ENCODE measurements at regions not wholly inside any gene's neighbourhood (a gene's known extent, or its start where the extent isn't known, plus 50 kb on each side); places are given as distances from the start of the nearest gene placed in this dataset.

DNA sequence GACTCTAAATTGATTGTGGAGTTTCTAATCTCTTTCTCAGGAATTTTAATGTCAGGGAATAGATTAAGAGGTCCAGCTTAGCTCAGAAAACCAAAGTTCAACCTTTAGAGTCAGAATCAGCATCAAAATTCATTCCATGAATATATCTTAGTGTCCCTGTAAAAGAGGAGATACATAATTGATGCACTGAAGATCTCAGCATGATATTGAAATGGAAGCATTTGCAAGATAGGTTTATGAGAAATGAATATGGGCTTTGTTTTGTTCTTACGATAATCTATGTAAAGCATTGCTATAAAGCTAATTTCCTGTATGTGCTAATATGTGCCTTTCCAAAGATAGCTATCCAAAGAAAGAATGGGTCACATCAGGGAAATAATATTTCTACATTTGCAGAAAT, 404.5 kb upstream of the HSF2 start:
- TF ChIP-seq ETV6 (conservative IDR thresholded peaks at IDR 0.05 in 1 of 2, IDR thresholded peaks at IDR 0.05 in 1 of 2; ENCODE audit: borderline replicate concordance in 1 of 2, low read depth in 1 of 2) (no peak), SREBF1 (IDR thresholded peaks at IDR 0.05; ENCODE audit: low read length) (no peak), EZH2 (IDR thresholded peaks at IDR 0.05; ENCODE audit: borderline replicate concordance, control insufficient read depth, low read depth, low read length) (no peak), RELA (IDR thresholded peaks at IDR 0.05; ENCODE audit: borderline replicate concordance, partially characterized antibody) (no peak), HCFC1 (IDR thresholded peaks at IDR 0.05; ENCODE audit: low read length) (no peak), GABPA (IDR thresholded peaks at IDR 0.05; ENCODE audit: low read depth) (no peak), POLR2A (IDR thresholded peaks at IDR 0.05; ENCODE audit: low read depth, low read length) (no peak)
- TF ChIP-seq, protein P1, sequence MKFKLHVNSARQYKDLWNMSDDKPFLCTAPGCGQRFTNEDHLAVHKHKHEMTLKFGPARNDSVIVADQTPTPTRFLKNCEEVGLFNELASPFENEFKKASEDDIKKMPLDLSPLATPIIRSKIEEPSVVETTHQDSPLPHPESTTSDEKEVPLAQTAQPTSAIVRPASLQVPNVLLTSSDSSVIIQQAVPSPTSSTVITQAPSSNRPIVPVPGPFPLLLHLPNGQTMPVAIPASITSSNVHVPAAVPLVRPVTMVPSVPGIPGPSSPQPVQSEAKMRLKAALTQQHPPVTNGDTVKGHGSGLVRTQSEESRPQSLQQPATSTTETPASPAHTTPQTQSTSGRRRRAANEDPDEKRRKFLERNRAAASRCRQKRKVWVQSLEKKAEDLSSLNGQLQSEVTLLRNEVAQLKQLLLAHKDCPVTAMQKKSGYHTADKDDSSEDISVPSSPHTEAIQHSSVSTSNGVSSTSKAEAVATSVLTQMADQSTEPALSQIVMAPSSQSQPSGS (IDR thresholded peaks at IDR 0.05; ENCODE audit: low read length) = no peak
- TF ChIP-seq, protein P2, sequence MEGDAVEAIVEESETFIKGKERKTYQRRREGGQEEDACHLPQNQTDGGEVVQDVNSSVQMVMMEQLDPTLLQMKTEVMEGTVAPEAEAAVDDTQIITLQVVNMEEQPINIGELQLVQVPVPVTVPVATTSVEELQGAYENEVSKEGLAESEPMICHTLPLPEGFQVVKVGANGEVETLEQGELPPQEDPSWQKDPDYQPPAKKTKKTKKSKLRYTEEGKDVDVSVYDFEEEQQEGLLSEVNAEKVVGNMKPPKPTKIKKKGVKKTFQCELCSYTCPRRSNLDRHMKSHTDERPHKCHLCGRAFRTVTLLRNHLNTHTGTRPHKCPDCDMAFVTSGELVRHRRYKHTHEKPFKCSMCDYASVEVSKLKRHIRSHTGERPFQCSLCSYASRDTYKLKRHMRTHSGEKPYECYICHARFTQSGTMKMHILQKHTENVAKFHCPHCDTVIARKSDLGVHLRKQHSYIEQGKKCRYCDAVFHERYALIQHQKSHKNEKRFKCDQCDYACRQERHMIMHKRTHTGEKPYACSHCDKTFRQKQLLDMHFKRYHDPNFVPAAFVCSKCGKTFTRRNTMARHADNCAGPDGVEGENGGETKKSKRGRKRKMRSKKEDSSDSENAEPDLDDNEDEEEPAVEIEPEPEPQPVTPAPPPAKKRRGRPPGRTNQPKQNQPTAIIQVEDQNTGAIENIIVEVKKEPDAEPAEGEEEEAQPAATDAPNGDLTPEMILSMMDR (IDR thresholded peaks at IDR 0.05 in 2 of 3, conservative IDR thresholded peaks at IDR 0.05 in 1 of 3; ENCODE audit: control insufficient read depth in 2 of 3, extremely low read depth in 1 of 3, insufficient read depth in 1 of 3, low read depth in 3 of 3, low read length in 3 of 3) = no peak
- TF ChIP-seq, protein P3, sequence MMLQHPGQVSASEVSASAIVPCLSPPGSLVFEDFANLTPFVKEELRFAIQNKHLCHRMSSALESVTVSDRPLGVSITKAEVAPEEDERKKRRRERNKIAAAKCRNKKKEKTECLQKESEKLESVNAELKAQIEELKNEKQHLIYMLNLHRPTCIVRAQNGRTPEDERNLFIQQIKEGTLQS (IDR thresholded peaks at IDR 0.05; ENCODE audit: borderline replicate concordance, extremely low read depth, low read depth, low read length) = no peak
- TF ChIP-seq, protein P4, sequence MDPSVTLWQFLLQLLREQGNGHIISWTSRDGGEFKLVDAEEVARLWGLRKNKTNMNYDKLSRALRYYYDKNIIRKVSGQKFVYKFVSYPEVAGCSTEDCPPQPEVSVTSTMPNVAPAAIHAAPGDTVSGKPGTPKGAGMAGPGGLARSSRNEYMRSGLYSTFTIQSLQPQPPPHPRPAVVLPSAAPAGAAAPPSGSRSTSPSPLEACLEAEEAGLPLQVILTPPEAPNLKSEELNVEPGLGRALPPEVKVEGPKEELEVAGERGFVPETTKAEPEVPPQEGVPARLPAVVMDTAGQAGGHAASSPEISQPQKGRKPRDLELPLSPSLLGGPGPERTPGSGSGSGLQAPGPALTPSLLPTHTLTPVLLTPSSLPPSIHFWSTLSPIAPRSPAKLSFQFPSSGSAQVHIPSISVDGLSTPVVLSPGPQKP (IDR thresholded peaks at IDR 0.05; ENCODE audit: low read depth, low read length) = no peak
- TF ChIP-seq, protein P5, sequence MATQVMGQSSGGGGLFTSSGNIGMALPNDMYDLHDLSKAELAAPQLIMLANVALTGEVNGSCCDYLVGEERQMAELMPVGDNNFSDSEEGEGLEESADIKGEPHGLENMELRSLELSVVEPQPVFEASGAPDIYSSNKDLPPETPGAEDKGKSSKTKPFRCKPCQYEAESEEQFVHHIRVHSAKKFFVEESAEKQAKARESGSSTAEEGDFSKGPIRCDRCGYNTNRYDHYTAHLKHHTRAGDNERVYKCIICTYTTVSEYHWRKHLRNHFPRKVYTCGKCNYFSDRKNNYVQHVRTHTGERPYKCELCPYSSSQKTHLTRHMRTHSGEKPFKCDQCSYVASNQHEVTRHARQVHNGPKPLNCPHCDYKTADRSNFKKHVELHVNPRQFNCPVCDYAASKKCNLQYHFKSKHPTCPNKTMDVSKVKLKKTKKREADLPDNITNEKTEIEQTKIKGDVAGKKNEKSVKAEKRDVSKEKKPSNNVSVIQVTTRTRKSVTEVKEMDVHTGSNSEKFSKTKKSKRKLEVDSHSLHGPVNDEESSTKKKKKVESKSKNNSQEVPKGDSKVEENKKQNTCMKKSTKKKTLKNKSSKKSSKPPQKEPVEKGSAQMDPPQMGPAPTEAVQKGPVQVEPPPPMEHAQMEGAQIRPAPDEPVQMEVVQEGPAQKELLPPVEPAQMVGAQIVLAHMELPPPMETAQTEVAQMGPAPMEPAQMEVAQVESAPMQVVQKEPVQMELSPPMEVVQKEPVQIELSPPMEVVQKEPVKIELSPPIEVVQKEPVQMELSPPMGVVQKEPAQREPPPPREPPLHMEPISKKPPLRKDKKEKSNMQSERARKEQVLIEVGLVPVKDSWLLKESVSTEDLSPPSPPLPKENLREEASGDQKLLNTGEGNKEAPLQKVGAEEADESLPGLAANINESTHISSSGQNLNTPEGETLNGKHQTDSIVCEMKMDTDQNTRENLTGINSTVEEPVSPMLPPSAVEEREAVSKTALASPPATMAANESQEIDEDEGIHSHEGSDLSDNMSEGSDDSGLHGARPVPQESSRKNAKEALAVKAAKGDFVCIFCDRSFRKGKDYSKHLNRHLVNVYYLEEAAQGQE (IDR thresholded peaks at IDR 0.05; ENCODE audit: low read depth, low read length) = no peak

All from GM12878 (cell line).